NCI-H2171 (cell line): ENCODE measurements at regions not wholly inside any gene's neighbourhood (a gene's known extent, or its start where the extent isn't known, plus 50 kb on each side); places are given as distances from the start of the nearest gene placed in this dataset.
A peak's percentile ranks its signal among the peaks of the same experiment; 100 is the strongest.
"Not testable (repeated sequence)": the region's sequence is repeated elsewhere in the genome, so short reads cannot be mapped to it uniquely, and the experiment has no call there.

Experiments
- DNase-seq: peaks from one replicate; lab custom pipeline; 2025; lab: John Stamatoyannopoulos, UW

DNA sequence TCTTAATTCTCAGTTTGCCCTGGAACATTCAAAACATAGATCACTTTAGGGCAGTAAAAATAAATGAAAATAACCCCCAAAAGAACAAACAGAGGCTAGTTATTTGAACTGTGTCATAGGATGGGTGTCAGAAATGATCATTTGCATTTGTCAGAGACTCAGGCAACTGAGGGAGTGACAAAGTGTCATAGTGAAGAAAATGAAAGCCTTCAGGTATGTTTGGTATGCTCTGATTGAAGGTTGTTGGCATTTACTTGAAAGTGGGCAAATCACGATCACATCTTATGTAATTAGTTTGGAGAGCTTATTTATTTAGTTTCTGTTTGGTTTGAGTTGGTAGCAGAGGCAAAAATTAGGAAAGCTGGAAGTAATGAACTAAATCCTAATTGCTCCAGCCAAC lies 880.9 kb downstream of the ANKRD7 start:
- no peak for DNase-seq

DNA sequence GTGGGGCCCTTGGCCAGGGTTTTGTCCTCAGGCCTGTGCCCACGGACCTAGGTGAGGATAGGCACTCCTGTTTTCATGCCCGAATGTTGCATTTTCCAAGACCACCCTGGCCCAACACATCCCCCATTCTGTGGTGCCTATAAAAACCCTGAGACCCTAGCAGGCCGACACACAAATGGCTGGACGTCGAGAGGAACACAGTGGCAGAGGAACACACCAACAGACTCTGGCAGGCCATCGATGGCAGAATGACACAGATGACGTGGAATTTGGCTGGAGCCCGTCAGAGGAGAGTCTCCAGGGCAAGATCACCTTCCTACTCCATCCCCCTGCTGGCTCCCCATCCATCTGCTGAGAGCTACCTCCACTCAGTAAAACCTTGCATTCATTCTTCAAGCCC lies 898.8 kb downstream of the ANKRD7 start:
- no peak for DNase-seq

DNA sequence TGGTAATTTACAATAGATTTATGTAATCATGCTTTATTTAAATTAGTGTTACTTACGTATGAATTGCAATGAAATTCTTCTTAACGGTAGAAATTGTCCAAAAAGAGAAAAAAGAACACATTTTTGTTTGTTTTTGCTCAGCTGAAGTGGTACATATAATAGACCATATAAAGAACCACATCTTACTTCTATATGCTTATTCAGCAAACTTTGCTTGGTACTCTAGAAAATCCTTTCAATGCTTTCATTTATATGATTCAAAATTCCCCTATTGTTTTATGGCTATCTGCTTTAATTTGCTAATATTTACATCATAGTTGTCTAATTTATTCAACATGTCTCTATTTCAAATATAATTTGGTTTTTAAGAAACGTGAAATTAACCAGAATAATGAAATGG lies 903.2 kb downstream of the ANKRD7 start:
- no peak for DNase-seq

DNA sequence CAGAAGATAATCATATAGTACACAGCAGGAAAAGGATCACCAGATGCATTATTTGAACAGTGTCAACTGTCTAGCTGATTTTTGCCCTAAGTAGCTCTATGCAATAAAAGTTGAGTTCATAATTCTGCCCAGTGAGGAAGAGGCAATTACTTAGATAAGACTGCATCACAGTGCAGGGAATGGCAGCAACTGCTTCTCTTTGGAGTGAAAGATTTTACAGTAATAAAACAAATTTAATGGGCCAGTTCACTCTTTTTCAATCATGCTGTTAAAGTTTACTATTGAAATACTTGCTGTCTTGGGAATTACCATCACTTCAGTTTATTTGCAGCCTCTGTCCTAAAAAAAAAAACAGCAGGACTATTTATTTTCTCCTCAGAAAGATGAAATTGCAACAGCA lies 907.9 kb downstream of the ANKRD7 start:
- DNase-seq = no peak

DNA sequence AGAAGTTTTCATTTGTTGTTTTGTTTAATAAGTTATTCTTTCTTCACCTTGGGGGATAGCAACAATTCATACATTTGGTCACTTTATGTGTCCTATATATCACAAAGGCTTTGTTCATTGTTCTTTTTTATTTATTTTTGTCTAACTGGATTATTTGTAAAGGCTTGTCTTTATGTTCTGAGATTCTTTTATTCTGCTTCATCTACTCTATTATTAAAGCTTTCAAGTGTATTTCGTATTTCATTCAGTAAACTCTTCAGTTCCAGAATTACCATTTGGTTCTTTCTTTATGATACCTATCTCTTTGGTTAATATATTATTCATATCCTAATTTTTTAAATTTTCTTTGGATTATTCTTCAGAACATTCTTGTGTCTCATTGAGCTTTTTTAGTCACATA lies 942.9 kb downstream of the ANKRD7 start:
- DNase-seq = no peak

DNA sequence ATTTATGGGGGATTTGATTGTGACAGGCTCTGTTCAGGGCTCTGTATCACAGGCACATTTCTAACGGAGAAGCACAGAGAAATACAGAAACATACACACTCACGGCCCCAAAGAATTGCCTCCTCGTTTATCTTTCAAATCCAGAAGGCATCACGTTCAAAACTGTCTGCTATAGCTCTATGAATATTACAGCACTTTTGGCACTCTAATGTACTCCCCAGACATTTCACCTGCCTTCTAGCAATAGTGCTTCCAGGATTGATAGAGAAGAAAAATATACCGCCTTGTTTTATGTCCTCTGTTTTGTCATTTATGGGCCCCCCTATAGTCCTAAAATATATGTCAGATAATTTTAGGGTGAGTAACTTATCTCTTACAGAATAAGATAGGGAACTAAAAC lies 947.5 kb downstream of the ANKRD7 start:
- no peak for DNase-seq

DNA sequence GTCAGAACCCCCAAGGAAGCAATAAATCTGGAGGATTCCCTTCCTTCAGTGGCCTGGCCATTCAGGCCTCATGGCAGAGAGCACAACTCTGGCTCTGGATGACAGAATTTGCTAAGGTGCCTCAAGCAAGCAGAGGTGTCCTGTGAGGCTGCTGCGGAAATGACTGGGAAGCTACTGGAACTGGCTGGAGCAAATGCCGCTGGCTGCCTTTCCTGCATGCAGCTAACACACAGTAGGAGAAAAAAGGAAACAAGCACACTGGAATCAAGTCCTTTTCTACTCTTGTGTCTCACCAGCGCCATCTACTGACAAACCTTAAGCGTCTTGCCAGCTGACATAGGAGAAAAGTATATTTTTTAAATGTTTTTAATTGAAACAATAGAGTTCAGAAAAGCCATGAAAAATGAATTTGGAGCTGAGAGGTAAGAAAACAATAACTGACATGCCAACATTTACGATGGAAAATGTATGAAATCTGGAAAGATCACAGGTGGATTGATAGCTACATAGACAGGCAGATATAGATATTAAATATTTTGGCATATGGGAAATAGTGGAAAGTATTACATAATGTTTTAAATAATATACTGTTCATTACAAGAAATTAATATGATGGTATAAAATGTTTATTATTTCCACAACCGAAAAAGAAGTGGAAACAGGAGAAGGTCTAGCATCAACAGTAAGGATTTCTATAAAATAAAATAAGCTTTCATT lies 951.6 kb downstream of the ANKRD7 start:
- peak; percentile 58 for DNase-seq

DNA sequence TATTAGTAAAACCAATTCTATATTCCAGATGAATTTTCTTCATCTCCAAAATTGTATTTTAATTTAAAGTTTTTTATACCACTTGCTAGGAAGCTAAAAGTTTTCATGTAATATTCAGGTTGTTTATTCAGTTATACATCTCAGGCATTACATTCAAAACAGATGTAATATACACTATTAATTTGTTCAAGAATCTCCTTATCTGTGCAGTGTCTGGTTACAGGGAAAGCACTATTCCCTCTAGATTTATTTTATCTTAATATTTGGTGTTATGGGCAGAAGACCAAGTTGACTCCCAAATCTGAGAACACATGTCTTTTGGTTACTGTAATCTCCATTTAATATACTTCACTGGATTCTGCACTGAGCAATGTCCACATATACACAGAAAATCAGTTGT lies 953.4 kb downstream of the ANKRD7 start:
- DNase-seq = no peak

DNA sequence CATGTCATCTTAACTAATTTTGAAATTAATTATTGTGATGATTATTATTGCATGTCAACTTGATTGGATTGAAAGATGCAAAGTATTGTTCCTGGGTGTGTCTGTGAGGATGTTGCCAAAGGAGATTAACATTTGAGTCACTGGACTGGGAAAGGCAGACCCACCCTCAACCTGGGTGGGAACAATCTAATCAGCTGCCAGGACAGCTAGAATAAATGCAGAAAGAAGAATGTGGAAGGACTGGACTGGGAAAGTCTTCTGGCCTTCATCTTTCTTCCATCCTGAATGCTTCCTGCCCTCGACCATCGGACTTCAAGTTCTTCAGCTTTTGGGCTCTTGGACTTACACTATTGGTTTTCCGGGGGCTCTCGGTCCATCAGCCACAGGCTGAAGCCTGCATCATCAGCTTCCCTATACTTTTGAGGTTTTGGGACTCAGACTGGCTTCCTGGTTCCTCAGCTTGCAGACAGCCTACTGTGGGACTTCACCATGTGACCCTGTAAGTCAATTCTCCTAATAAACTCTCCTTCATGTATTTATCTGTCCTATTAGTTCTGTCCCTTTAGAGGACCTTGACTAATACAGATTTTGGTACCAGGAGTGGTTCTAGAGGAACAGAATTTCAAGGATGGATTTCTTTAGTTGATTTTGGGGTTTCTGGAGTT lies 959.8 kb downstream of the ANKRD7 start:
- DNase-seq = no peak

DNA sequence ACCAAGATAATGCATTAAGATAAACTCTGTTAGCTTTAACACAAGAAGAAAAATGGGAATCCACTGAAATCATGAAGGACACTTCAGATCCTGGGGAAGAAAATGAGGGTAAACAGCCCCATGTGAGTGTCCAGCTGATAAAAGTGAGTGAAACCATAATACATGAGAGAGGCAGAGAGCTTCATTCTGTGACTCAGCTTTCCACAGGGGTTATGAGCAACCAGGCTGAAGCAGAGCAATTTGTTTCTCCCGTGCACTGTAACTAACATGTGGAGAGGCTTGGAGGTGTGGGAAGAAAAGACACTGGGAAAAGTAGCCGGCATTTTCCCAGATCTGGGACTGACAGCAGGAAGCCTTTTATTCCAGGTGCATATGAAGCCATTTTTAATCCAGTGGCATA lies 971.7 kb downstream of the ANKRD7 start:
- DNase-seq = no peak

DNA sequence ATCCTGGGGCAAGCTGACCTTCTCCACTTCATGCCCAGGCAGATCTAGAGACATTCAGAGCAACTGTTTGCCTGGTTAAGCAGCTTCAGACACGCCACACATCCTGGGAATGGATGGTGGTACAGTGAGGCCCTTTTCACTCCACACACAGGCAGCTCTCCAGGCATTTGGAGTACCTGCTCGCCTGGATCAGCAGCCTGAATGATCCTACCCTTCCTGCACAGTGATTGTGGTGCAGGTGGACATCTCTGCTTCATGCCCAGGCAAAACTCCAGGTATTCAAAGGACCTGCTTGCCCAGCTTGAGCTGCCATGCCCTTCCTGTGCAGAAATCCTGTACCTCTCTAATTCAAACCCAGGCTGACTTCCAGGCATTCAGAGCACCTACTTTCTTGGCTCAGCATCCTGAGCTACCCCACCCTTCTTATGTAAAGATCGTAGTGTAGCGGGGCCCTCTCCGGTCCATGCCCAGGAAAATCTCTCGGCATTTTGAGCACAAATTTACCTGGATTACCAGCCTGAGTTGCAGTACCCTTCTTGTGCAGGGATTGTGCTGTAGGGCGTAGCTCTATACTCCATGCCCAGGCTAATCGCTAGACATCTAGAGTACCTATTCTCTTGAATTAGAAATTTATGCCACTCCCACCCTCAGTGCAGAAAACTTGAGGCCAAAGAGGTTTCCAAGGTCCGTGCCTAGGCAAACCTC lies 972.8 kb downstream of the ANKRD7 start:
- DNase-seq = no peak

DNA sequence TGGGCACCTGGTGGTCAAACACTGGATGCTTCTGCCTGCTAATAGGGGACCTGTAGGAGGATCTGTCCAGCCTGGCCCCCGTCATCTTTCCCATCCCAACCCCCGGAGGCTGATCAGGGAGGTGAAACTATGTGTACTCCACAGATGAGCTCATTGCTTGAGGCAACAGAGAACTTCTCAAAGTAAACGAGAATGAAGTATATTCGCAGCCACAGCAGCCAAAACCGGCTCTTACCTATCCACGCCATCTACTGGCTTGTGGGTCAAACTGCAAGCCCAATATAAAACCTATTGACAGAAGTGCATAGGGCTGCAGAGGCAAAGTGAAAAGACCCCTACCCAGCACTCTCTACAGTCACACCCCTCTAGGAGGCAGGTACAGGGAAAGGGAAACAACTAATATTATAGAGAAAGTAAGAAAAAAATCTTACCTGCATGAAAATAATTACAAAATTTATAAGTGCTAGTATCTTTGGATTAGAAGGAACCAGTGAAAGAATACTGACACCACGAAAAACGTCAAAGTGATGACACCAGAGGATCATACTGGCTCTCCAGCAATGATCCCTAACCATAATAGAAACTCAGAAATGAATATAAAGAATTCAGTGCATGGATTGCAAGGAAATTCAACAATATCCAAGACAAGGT lies 973.5 kb downstream of the ANKRD7 start:
- peak; percentile 56 for DNase-seq

DNA sequence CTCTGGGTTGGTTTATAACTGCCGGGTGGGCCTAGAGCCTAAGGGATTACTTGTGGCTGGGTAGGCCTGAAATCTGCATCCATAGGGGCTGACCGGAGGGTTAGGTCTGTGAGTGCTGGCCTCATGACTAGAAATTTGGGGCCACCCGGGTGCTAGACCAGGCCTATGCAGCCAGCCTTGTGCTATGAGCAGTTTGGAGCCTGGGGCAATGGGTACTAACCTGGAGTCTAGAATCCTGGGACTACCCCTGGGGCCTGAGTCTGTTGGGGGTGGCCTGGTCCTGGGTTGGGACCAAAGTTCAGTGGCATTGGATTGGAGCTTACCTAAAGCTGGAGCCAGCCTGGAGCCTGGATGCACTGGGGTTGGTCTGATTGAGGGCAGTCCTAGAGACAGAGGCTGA lies 995.2 kb downstream of the ANKRD7 start:
- no peak for DNase-seq

DNA sequence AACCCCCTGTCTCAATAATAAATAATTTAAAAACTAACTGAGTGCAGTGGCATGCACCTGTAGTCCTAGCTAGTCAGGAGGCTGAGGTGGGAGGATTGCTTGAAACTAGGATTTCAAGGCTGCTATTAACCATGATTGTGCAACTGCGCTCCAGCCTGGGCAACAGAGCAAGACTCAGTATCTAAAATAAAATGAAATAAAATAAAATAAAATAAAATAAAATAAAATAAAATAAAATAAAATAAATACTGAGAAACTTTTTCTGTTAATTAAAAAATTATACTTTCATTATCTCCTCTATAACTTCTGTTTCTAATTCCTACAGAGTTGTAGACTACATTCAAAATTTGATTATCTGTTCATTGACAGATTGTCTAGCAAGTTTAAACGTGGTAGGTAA lies 999.4 kb downstream of the ANKRD7 start:
- DNase-seq = no peak

DNA sequence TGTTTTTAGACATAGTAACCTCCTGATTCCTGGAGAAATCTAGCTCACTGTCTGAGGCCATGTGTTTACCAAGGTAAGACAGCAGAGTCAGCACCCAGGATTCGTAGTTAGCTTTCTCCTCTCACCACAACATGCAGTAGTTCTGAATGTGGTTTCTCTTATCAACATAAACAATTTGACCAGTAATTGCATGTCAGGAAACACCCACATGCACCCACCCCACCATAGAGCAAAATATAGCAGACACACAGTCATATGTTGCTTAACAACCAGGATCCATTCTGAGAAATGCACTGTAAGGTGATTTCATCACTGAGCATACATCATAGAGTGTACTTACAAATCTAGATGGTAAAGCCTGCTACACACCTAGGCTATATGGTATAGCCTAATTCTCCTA lies 1004.0 kb downstream of the ANKRD7 start:
- DNase-seq = no peak

DNA sequence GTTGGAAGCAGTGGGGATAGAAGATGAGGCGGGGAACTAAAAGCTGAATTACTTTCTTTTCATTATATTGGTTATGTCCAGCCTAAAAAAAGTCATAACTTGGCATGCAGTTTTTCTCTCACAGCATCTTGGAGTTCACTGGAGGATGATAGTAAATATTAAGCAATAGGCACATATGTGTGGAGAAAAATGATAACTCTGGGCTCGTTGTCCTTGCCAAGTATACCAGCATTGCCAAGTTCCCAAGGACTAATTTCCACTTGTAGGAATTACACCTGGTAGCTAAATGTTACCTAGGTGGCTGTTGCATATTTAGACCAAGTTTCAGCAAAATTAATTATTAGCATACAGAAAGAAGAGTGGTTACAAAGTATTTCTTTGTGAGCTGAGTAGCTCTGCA lies 1007.6 kb downstream of the ANKRD7 start:
- no peak for DNase-seq

DNA sequence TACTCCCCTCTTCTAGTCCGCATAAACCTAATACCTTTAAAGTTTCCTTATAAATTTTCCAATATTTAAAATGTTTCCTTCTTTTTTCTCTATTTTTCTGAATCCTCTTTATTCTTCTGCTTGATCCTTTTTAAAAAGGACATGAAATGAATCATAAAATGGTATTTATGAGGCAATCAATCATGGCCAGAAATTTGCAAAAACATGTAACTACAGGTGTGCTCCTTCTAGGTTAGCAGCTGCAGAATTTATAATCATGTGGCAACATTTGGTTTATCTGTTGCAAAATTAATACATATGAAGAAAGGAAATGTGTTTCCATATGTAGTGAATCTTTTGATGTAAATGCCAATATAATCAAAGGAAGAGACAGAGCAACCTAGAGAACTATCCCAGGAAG lies 1008.5 kb downstream of the ANKRD7 start:
- DNase-seq = no peak

DNA sequence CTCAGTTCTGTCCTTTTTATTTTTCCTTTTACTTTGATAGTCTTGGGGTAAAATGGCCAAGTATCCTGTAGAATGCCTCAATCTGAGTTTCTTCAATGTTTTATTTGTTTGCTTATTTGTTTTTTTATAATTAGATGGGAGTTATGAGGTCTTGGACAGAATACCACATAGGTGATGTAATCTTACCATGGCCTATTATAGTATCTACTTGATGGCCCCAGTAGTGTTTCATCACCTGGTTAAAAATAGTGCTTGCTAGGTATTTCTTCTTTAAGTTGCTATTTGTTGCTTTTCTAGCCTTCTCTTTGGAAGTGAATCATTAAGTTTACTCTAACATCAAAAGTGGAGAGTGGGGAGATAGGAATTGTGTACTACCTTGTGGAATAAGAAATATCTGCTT lies 1020.0 kb upstream of the KCND2 start:
- no peak for DNase-seq

DNA sequence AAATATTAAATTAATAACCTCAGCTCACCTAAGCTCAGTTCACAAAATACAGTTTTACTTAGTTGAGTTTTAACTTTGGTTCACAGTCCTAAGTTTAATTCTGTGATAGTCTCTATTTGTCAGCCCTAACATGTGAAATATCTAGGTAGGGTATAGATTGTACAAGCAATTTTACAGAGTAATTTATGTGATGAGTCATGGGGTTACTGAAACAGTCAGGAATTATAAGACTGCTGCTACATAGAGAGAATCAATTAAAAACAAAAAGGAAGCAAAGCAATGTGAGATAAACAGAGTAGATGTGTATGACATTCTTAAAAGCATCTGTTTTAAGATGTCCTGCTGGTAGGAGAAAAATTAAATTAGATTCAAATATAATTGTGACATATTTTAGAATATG lies 1018.2 kb upstream of the KCND2 start:
- DNase-seq = no peak

DNA sequence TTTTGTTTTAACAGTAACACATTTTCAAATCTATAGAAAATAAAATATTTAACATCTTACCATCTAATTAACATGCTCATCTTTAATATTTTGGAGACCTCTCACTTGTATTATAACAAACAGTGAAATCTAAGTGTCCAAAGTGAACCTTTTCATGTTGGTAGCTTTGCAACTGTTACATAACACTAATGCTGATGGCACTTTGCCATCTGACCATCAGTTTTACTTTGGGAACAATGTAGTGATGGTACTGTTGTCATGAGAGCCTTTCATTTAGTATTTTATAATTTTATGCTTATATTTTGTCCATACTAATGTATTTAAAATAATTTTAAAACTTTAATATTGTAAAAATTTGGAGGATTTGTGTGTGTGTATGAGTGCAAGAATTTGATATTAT lies 1017.0 kb upstream of the KCND2 start:
- DNase-seq = no peak

DNA sequence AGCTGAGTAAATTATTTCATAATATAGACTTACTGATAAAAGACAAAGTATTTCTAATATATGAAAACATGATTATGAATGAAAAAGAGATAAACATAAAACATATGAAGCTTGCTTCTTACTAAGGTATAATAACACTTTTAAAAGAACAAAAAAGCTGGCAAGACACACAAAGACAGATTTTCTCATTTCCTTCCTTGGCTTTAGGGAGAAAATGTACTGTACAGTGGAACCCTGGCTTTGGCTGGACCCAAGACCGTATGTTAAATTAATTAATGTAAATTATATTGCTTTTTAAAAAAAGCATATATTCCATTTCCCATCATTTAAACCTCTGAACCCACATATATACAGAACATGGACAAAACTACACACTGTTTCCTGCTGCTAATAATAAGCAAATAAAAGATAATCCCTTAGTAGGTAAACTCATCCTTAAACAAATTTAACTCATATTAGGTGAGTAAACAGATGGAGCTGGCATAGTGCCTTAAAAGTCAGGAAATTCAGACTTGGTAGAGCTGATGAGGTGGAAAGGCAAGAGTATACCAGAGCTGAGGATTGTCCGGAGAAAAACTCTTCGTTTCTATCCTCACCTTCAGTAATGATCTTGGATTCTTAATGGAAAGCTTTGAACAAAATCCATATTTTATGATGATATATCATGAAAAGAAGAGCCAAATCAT lies 1016.4 kb upstream of the KCND2 start:
- no peak for DNase-seq

DNA sequence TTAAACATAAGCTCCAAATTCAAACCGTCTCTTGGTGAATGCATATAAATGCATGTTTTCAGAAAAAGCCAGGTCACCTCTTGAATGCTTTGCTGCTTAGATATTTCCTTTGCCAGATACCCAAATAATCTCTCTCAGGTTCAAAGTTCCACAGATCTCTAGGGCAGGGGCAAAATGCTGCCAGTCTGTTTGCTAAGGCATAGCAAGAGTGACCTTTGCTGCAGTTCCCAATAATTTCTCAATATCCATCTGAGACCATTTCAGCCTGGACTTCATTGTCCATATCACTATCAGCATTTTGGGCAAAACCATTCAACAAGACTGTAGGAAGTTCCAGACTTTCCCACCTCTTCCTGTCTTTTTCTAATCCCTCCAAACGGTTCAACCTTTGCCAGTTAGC lies 1006.2 kb upstream of the KCND2 start:
- DNase-seq = not testable (repeated sequence)
